ENCODE measurements at regions not wholly inside any gene's neighbourhood (a gene's known extent, or its start where the extent isn't known, plus 50 kb on each side); places are given as distances from the start of the nearest gene placed in this dataset.
"Not testable (repeated sequence)": the region's sequence is repeated elsewhere in the genome, so short reads cannot be mapped to it uniquely, and the experiment has no call there.

GRCh38 chr13:26484196-26484595, 73.3 kb upstream of the WASF3 start:
- DNase-seq: no peak

GRCh38 chr13:26485288-26485687, 72.2 kb upstream of the WASF3 start:
- DNase-seq: no peak

GRCh38 chr13:26485786-26486185, 71.7 kb upstream of the WASF3 start:
- DNase-seq: no peak

- DNase-seq: no peak
Observed at GRCh38 chr13:26486550-26486949, 70.9 kb upstream of the WASF3 start.

GRCh38 chr13:26487781-26488180, 69.7 kb upstream of the WASF3 start:
- DNase-seq: no peak

GRCh38 chr13:26488236-26489003, 69.1 kb upstream of the WASF3 start:
- no peak for DNase-seq

- not testable (repeated sequence) for DNase-seq
Observed at GRCh38 chr13:26492301-26492700, 65.2 kb upstream of the WASF3 start.

GRCh38 chr13:26494571-26495195, 62.8 kb upstream of the WASF3 start:
- DNase-seq: no peak

- DNase-seq: no peak
Observed at GRCh38 chr13:26495750-26496149, 61.7 kb upstream of the WASF3 start.

- DNase-seq: no peak
Observed at GRCh38 chr13:26497968-26498511, 59.4 kb upstream of the WASF3 start.

GRCh38 chr13:26498656-26499601, 58.6 kb upstream of the WASF3 start:
- no peak for DNase-seq

- no peak for DNase-seq
Observed at GRCh38 chr13:26500618-26501320, 56.7 kb upstream of the WASF3 start.

GRCh38 chr13:26501641-26502040, 55.8 kb upstream of the WASF3 start:
- DNase-seq: no peak

GRCh38 chr13:26502826-26503225, 54.7 kb upstream of the WASF3 start:
- DNase-seq: no peak

- DNase-seq: no peak
Observed at GRCh38 chr13:26503826-26504594, 53.5 kb upstream of the WASF3 start.

Data from RPMI8226 (cell line).